Renal cortical epithelial cell (primary cell): ENCODE measurements at regions not wholly inside any gene's neighbourhood (a gene's known extent, or its start where the extent isn't known, plus 50 kb on each side); places are given as distances from the start of the nearest gene placed in this dataset.
"Not testable (repeated sequence)": the region's sequence is repeated elsewhere in the genome, so short reads cannot be mapped to it uniquely, and the experiment has no call there.

Source experiments
- DNase-seq: peaks from one replicate; pipeline ENCODE4 v3.0.0-alpha.2; 2011; ENCODE audit warnings: low read depth

DNA sequence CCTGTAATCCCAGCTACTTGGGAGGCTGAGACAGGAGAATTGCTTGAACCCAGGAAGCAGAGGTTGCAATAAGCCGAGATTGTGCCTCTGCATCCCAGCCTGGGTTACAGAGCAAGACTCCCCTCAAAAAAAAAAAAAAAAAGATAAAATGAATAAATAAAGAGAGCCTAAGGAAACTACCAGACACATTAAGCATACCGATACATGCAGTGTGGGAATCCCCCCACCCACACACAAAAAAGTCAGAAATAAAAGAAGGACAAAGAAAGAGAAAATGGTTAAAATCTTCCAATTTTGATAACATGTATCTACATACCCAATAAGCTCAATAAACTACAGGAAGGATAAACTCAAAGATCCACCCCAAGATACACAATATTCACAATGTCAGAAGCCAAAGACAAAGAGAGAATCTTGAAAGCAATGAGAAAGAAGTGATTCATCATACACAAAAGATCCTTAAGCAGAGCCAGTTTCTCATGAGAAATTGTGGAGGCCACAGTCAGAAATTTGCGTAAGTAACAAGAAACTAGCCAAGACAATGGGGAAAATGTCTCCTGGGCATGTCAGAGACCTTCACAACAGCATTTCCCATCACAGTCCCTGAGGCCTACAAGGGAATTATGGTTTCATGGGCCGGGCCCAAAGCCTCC lies 1197.0 kb downstream of the AMY1C start:
- DNase-seq: no peak

DNA sequence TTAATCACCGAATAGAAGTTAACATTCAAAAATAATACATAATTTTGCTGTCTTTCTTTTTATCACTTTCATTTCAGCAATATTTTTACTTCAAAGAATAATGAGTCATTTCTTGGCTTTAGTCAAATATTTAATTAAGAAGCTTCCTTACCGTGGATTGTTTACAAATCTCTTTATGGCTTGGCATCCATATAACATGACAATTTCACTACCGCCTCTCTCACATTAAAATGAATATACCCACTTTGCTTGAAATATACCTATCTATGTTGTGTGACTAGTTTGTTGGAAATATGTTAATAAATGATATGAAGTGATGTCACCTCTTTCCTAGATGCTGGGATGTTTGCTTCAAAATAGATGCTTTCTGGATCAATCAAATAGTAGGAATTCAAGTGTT lies 1203.9 kb downstream of the AMY1C start:
- DNase-seq: no peak

DNA sequence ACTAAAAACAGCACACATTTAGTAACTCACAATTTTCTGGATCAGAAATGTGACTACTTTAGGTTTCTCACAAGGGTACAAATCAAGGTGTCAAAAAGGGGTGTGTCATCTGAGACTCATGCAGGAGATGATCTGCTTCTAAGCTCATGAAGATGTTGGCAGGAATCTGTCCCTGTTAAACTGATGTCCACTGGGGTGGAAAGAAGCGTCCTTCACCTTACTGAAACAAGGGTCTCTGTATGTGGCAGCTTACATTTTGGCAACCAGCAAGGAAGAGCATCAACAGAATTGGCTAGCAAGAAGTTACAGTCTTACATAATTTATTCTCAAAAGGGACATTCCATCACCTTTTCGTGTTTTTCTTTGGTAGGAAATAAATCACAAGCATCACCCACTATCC lies 1223.8 kb downstream of the AMY1C start:
- no peak for DNase-seq

- DNase-seq: no peak
These were observed 1230.0 kb downstream of the AMY1C start for GRCh38 chr1:104979651-104980050.

DNA sequence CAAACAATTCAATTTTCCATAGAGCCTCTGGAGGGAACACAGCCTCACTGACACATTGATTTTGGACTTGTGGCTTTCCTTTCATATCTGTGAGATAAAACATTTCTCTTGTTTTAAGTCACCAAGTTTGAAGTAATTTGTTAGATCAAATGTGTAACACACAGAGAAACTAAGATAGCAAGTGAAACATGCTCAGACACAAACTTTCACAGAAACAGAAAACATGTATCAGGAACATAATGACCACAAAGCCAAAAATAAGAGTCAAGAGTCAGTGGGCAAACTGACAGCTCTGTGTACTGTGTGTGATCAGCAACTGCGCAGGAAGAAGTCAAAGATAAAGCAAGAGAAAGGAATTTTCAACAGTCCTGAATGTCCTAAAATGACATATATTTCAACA lies 1237.5 kb downstream of the AMY1C start:
- no peak for DNase-seq

DNA sequence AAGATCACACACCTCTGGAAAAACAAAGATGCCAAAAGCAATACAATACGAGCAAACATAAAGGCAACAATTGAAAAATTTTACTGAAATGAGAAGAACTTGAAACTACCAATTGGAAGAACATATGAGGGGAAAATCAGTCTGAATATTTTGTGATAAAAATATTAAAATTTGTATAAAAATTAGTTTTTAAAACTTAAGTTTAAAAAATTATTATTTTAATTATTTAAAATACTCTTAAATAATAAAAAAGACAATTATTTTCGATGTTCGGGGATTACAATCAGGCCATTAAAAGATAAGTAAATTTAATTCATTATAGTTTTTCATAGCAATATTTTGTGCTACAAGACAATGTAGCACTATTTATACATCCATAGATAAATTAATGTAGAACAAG lies 1239.3 kb downstream of the AMY1C start:
- no peak for DNase-seq

- DNase-seq: no peak
These were observed 1242.0 kb downstream of the AMY1C start for GRCh38 chr1:104991702-104992101.

DNA sequence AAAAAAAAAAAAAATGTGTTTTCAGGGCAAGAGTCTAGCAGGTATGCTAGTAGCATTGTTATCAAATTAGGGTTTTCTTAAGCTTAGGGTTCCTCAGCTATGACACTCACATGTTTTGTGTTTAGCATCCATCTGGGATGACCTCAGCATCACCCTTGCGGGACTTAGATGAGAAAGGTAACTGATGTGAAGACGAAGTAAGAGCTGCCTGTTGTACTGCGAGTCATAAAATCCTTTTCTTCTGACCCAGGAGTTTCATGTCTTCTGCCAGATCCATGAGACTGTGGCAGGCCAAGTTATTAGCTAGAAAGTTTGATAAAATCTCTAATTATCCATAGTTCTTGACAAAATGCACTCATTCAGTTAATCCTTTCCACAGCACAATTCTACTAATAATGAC lies 1251.1 kb downstream of the AMY1C start:
- DNase-seq: no peak

DNA sequence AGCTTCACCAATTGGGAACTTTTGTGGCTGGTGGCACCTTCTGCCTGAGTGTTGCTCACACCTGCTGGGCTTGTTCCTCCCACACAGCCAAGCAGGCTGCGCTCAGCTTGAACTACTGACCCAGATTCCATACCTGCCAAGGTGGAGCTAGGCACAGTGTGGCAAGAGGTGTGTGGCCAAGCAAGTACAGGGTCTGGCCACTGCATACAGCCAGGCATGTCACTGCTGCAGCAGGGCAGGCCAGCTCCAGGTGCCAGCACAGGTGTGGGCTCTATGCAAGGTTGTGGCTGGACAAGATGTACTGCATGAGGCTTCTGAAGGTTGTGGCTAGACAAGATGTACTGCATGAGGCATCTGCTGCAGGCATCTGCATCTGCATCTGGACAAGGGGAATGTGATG lies 1254.8 kb downstream of the AMY1C start:
- no peak for DNase-seq

DNA sequence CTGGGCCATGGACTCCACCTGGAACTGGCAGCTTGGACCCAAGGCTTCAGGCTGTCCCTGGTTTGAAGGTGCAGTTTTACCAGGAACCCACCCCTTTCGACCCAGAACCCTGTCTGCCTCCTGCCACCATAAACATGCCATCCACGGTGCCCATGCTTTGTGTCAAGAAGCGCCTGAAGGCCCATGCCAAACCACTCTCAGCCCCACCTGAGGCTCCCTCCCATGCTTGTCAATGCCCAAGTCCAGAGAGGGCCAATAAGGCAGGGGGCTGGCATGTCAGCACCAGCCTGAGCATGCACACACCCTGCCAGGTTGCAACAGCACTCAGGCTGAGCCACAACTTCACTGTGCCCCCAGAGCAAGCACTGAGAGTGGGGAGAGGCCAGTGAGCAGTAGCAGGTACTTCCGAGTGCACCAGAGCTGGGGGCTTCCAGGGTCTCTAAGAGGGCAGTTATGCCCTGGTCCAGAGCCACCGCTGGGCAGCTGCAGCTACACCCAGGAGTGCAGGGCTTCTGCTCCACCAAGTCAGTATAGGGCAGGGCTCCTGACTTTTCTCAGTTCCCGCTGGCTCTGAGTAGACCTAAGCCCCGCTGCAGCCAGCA lies 1256.0 kb downstream of the AMY1C start:
- no peak for DNase-seq

GRCh38 chr1:105017587-105017986 lies 1267.9 kb downstream of the AMY1C start:
- DNase-seq: no peak

GRCh38 chr1:105023719-105024118 lies 1274.0 kb downstream of the AMY1C start:
- no peak for DNase-seq

- DNase-seq: no peak
These were observed 1278.3 kb downstream of the AMY1C start for GRCh38 chr1:105027838-105028471.

GRCh38 chr1:105072446-105072845 lies 1322.7 kb downstream of the AMY1C start:
- no peak for DNase-seq

DNA sequence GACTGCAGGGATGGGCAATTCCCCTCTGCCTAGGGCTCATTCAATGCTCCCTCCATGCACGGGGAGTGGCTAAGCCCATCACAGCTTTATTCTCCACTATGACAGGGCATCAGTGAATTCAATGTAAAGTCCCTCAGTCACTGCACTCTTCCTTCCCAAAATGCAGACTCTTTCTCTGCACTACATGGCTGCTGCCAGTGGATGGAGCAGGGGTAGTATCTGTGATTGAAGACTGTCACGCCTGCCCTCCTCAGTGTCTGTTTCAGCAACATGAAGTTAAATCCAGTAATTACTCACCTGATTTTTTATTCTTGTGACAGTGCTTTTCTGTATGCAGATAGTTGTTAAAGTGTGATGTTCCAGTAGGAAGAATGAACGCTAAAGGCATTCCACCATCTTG lies 1323.2 kb downstream of the AMY1C start:
- DNase-seq: no peak

- no peak for DNase-seq
These were observed 1324.0 kb downstream of the AMY1C start for GRCh38 chr1:105073660-105074059.

GRCh38 chr1:105083611-105084010 lies 1333.9 kb downstream of the AMY1C start:
- DNase-seq: no peak

DNA sequence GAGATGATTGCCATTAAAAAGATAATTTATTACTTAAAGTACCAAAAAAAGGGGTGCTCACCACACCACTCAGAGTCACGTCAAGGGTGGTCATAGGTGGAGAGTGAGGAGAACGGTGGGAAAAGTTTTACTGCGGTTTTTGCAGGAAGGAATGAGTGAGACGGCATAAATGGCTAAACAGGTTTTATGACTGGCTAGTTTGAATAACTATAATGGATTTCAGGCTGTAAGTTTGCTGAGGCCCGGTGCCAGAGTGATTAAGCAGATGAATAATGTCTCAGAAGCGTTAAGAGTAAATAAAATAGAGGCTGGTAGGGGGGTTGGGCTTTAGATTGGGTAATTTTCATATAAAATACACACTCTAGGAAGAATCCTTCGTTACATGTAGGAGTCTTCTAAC lies 1337.8 kb downstream of the AMY1C start:
- DNase-seq: no peak

GRCh38 chr1:105088166-105088565 lies 1338.5 kb downstream of the AMY1C start:
- no peak for DNase-seq

- not testable (repeated sequence) for DNase-seq
These were observed 1344.2 kb downstream of the AMY1C start for GRCh38 chr1:105093893-105094292.

DNA sequence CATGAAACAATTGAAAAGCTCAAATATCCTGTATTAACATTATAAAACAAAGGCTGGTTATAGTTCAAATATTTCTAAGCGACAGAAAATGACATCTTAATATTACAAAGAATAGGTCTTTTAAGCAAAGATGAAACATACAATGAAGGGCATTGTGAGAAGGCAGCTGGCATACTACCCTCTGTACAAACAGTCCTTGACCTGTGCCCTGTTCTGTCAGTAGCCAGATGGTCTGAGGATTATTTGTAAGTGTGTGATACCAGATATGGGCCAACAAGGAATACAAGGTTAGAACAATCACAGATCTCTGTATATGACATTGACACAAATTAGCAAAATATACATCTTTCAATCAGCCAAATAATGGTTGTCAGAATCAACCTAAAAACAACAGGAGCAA lies 1350.4 kb downstream of the AMY1C start:
- DNase-seq: no peak

DNA sequence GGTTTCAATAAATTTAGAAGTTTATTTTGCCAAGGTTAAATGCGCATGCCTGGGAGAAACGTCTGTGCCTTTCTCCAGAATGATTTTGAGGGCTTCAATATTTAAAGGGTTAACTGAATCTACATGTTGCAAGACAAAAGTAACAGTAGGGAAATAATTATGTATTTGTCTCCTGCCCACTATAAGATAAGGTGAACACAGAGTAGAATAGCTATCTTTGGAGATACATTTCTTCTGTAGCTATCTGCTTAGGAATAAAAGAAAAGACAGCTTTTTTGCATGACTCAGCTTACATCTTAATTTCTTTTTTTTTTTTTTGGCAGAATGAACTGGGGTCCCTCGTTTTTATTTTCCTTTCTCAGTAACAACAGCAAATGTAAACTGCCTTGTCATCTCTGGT lies 1351.6 kb downstream of the AMY1C start:
- DNase-seq: no peak

- no peak for DNase-seq
These were observed 1352.7 kb downstream of the AMY1C start for GRCh38 chr1:105102371-105102770.

GRCh38 chr1:105122041-105122440 lies 1372.3 kb downstream of the AMY1C start:
- DNase-seq: no peak
